Endothelial cell of umbilical vein (primary cell): ENCODE measurements at regions not wholly inside any gene's neighbourhood (a gene's known extent, or its start where the extent isn't known, plus 50 kb on each side); places are given as distances from the start of the nearest gene placed in this dataset.

Experiments used
- BruUV-seq: library from RNA; stranded (reverse); fragments of 400-500 nt; replicated peaks from 2 replicates; lab custom pipeline; 2021; lab: Mats Ljungman, UMichigan
- CTCF ChIA-PET: fragments of 300-600, 350-600 bp; sonication (Branson Sonifier 250); formaldehyde crosslinking; loops from one replicate; lab custom pipeline; 2021; ENCODE audit warnings: antibody characterized with exemption, inconsistent platforms; lab: Charles Lee
- POLR2A ChIA-PET: fragments of 300-600, 350-600 bp; sonication (Branson Sonifier 250); formaldehyde crosslinking; loops from one replicate; lab custom pipeline; 2021; ENCODE audit warnings: antibody characterized with exemption, inconsistent platforms; lab: Charles Lee
- DNase-seq: peaks from one replicate; pipeline ENCODE4 v3.0.0-alpha.2; 2011; ENCODE audit warnings: low read depth, low spot score
- FAIRE-seq: peaks from 2 replicates; lab custom pipeline; 2011; peaks lifted over from hg19 to GRCh38; lab: Jason Lieb, UNC
- H2AFZ ChIP-seq: 2 replicates; pipeline ENCODE4 v1.6.0; 2012; ENCODE audit warnings: low read depth, low read length, control low read depth, inconsistent platforms
- H3K27ac ChIP-seq: 2 replicates; pipeline ENCODE4 v1.5.1; 2011; ENCODE audit warnings: low read depth, mild to moderate bottlenecking, control low read depth, low read length, moderate library complexity; ENCODE audit not compliant: insufficient read depth
- H3K27me3 ChIP-seq, 2 experiments: 2 replicates each; pipeline versions ENCODE4 v1.6.0 to v1.6.1; 2011; ENCODE audit warnings: low read length in 2 of 2, mixed read lengths in 1 of 2; ENCODE audit not compliant: control insufficient read depth in 2 of 2, insufficient read depth in 2 of 2
- H3K36me3 ChIP-seq, 2 experiments: 2 replicates in 1 of 2; 3 replicates in 1 of 2; pipeline ENCODE4 v1.5.1; 2011; ENCODE audit warnings: low read length in 2 of 2, mild to moderate bottlenecking in 1 of 2, moderate library complexity in 1 of 2; ENCODE audit not compliant: control insufficient read depth in 2 of 2, insufficient read depth in 2 of 2; ENCODE audit errors: extremely low read depth in 1 of 2
- H3K4me1 ChIP-seq: 3 replicates; pipeline ENCODE4 v1.5.1; 2011; ENCODE audit warnings: mild to moderate bottlenecking, low read length; ENCODE audit not compliant: control insufficient read depth, insufficient read depth; ENCODE audit errors: extremely low read depth
- H3K4me2 ChIP-seq: 2 replicates; pipeline ENCODE4 v1.6.1; 2011; ENCODE audit warnings: low read length, control low read depth, mixed read lengths; ENCODE audit not compliant: insufficient read depth
- H3K4me3 ChIP-seq, 3 experiments: fragments of 200-600 bp in 1 of 3; sonication (generic), shearing (Covaris generic) in 1 of 3; replicated peaks in 1 of 3; 2 replicates each; pipeline ENCODE4 v1.5.1; 2011 to 2016; ENCODE audit warnings: control low read depth in 3 of 3, low read length in 3 of 3, mild to moderate bottlenecking in 2 of 3, inconsistent platforms in 1 of 3, low read depth in 1 of 3, moderate library complexity in 1 of 3; ENCODE audit not compliant: insufficient read depth in 1 of 3
- H3K79me2 ChIP-seq: 2 replicates; pipeline ENCODE4 v1.6.0; 2012; ENCODE audit warnings: low read length, inconsistent platforms; ENCODE audit not compliant: control insufficient read depth, insufficient read depth
- H3K9ac ChIP-seq: replicated peaks from 2 replicates; pipeline ENCODE3; 2011; ENCODE audit warnings: low read length, control low read depth; ENCODE audit not compliant: insufficient read depth; ENCODE audit errors: extremely low read depth
- H3K9me1 ChIP-seq: replicated peaks from 3 replicates; pipeline ENCODE4 v1.6.0; 2011; ENCODE audit warnings: mild to moderate bottlenecking, low read length; ENCODE audit not compliant: control insufficient read depth, insufficient read depth; ENCODE audit errors: extremely low read depth
- H3K9me3 ChIP-seq: replicated peaks from 2 replicates; pipeline ENCODE4 v1.5.1; 2012; ENCODE audit warnings: low read length, inconsistent platforms; ENCODE audit not compliant: control insufficient read depth, insufficient read depth
- H4K20me1 ChIP-seq: replicated peaks from 2 replicates; pipeline ENCODE3; 2011; ENCODE audit warnings: mild to moderate bottlenecking, low read length; ENCODE audit not compliant: control insufficient read depth, insufficient read depth; ENCODE audit errors: extremely low read depth
- CTCF ChIP-seq, 2 donors: IDR thresholded peaks; 1 replicate in 1 of 2; 2 replicates in 1 of 2; pipeline ENCODE4 v1.5.1; 2011; ENCODE audit warnings: low read length in 2 of 2, mild to moderate bottlenecking in 2 of 2, moderate library complexity in 2 of 2, control low read depth in 1 of 2, inconsistent platforms in 1 of 2, low read depth in 1 of 2; ENCODE audit not compliant: insufficient read depth in 1 of 2; ENCODE audit errors: extremely low read depth in 1 of 2
- EZH2 ChIP-seq: IDR thresholded peaks from 2 replicates; pipeline ENCODE4 v1.6.1; 2012; ENCODE audit warnings: borderline replicate concordance, low read depth, mild to moderate bottlenecking, moderate library complexity, low read length, inconsistent platforms; ENCODE audit not compliant: severe bottlenecking
- FOS ChIP-seq: IDR thresholded peaks from 2 replicates; pipeline ENCODE4 v1.6.1; 2011; ENCODE audit warnings: mild to moderate bottlenecking, low read length, moderate library complexity, borderline replicate concordance; ENCODE audit not compliant: insufficient read depth
- GATA2 ChIP-seq: IDR thresholded peaks from 2 replicates; pipeline ENCODE4 v1.7.0; 2011; ENCODE audit warnings: low read depth, mild to moderate bottlenecking, moderate library complexity, mixed read lengths, low read length; ENCODE audit not compliant: insufficient read length, insufficient read depth
- JUN ChIP-seq: IDR thresholded peaks from 2 replicates; pipeline ENCODE4 v1.6.1; 2011; ENCODE audit warnings: borderline replicate concordance, low read depth; ENCODE audit not compliant: insufficient read length, insufficient read depth
- MAX ChIP-seq: IDR thresholded peaks from 2 replicates; pipeline ENCODE4 v1.6.1; 2011; ENCODE audit not compliant: insufficient read depth, insufficient read length
- MYC ChIP-seq: IDR thresholded peaks from one replicate; pipeline ENCODE4 v1.6.1; 2011; ENCODE audit warnings: mild to moderate bottlenecking, low read depth, low read length
- POLR2A ChIP-seq: IDR thresholded peaks from 2 replicates; pipeline ENCODE4 v1.6.1; 2012; ENCODE audit warnings: low read depth, mild to moderate bottlenecking, control low read depth, low read length
- POLR2AphosphoS5 ChIP-seq: IDR thresholded peaks from 2 replicates; pipeline ENCODE4 v1.6.1; 2012; ENCODE audit warnings: low read depth, mild to moderate bottlenecking, control low read depth, low read length, moderate library complexity; ENCODE audit not compliant: insufficient read depth
- dilution Hi-C: fragments of 300-500 bp; cut with MboI; formaldehyde crosslinking; loops from one replicate; pipeline ENCODE4 v1.15.0; 2019; ENCODE audit warnings: low sequenced_read_pairs; ENCODE audit not compliant: extremely low pct_ligation_motif_present
- intact Hi-C: fragments of 100-400 bp; cut with micrococcal nuclease; formaldehyde crosslinking; loops from one replicate; pipeline ENCODE4 v1.10.0; 2022

DNA sequence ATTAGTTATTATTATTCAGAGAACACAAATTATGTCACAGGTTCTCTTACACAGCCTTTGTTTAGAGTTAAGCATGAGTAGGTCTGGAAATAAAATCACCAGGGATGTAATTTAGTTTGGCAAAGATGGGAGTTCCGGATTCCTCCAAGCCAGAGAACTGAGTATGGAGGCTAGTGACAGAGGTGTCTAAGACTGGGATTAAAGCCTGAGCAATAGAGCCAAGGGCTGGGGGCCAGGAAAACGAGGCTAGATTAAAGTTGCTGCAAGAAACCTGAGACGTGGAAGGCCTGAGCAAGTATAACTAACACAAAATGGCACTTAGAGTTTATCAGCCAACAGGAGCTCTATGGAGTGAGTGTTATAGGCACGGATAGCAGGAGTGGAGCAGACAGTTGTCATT is 381.6 kb downstream of the SRGAP2C start:
- Histone ChIP-seq H3K4me1 (no peaks in the 10 kb centered on the region), H4K20me1 (no peaks in the 10 kb centered on the region), H2AFZ (no peak overlapping the region), H3K4me3 (no peak overlapping the region), H3K9ac (no peak overlapping the region), H3K9me3 (no peaks in the 10 kb centered on the region), H3K27ac (no peak overlapping the region), H3K4me2 (no peak overlapping the region), H3K27me3 (no peaks in the 10 kb centered on the region), H3K36me3 (no peaks in the 10 kb centered on the region), H3K9me1 (no peaks in the 10 kb centered on the region), H3K79me2 (no peaks in the 10 kb centered on the region)
- CTCF ChIA-PET: no interaction called here
- FAIRE-seq (no peak), DNase-seq (no peak)
- intact Hi-C loops (loop anchor here (10.0 kb wide), 1 partner anchor 122 kb away; no protein-coding TSS in a partner anchor), dilution Hi-C loops (no loop called here)
- POLR2A ChIA-PET: no interaction called here
- no TSS peak for BruUV-seq
- no peak for TF ChIP-seq POLR2AphosphoS5
- no peak for TF ChIP-seq JUN
- no peak for TF ChIP-seq GATA2
- TF ChIP-seq MAX: no peak
- no peak for TF ChIP-seq MYC
- TF ChIP-seq POLR2A: no peak
- no peak for TF ChIP-seq CTCF (IDR thresholded peaks at IDR 0.05; ENCODE audit: extremely low read depth in 1 of 2, insufficient read depth in 1 of 2, low read depth in 1 of 2, low read length in 2 of 2)
- no peak for TF ChIP-seq FOS
- TF ChIP-seq EZH2: no peak
